ENCODE measurements at regions not wholly inside any gene's neighbourhood (a gene's known extent, or its start where the extent isn't known, plus 50 kb on each side); places are given as distances from the start of the nearest gene placed in this dataset.

DNA sequence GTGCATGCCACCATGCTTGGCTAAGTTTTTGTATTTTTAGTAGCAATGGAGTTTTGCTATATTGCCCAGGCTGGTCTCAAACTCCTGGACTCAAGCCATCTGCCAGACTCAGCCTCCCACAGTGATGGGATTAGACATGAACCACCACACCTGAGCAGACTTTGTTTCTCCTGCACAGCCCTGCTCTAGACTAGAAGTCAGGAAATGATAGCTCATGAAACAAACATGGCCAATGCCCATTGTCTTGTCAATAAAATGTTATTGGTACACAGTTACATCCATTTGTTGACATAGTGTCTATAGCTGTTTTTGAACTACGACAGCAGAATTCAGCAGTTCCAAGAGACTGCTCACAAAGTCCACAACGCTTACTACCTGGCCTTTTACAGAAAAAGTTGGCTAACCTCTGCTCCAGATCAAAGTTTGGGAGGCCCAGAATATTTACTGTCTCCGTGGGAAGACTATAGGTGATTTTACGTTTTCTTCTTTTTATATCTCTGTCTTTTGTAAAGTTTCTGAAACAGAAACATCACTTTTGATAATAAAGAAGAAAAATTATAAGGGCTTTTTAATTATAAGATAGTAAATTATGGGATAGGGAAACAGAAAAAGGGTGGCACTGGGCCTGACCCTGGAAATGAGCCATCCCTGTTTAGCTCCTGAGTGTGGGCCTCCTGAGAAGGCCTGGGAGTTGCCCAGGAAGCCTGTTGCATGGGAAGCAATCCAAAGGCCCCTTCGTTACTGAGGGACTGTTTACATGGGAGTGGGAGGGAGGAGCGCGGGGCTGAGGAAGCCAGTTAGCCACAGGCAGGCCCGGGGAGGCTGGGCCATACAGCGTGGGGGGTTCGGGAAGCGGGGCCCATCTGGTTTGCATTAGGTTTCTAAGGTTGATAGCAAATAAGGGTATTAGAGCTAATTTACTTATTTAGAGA is 201.5 kb downstream of the IRF8 start:
- 43 to 45% methylated on average over 11 of the region's 11 CpGs for WGBS, 2 donors
- H3K27me3 ChIP-seq = peaks cover 0 to 14% of the 10 kb centered on the region in 2 donors
- TF ChIP-seq, protein P1, sequence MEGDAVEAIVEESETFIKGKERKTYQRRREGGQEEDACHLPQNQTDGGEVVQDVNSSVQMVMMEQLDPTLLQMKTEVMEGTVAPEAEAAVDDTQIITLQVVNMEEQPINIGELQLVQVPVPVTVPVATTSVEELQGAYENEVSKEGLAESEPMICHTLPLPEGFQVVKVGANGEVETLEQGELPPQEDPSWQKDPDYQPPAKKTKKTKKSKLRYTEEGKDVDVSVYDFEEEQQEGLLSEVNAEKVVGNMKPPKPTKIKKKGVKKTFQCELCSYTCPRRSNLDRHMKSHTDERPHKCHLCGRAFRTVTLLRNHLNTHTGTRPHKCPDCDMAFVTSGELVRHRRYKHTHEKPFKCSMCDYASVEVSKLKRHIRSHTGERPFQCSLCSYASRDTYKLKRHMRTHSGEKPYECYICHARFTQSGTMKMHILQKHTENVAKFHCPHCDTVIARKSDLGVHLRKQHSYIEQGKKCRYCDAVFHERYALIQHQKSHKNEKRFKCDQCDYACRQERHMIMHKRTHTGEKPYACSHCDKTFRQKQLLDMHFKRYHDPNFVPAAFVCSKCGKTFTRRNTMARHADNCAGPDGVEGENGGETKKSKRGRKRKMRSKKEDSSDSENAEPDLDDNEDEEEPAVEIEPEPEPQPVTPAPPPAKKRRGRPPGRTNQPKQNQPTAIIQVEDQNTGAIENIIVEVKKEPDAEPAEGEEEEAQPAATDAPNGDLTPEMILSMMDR (IDR thresholded peaks at IDR 0.05) = no peak
- TF ChIP-seq EP300 (IDR thresholded peaks at IDR 0.05) (no peak), POLR2A (IDR thresholded peaks at IDR 0.05) (no peak)
- no peak overlapping the region for H3K27ac ChIP-seq
- H3K9me3 ChIP-seq = peaks cover 0 to 5% (median 2%) of the 10 kb centered on the region in 4 donors
- no peaks in the 10 kb centered on the region for H3K36me3 ChIP-seq
- no peak for DNase-seq (ENCODE audit: low spot score in 2 of 2)
- no peak overlapping the region for H3K4me3 ChIP-seq
- H3K4me1 ChIP-seq = peaks cover 0 to 5% (median 0%) of the 10 kb centered on the region in 4 donors

DNA sequence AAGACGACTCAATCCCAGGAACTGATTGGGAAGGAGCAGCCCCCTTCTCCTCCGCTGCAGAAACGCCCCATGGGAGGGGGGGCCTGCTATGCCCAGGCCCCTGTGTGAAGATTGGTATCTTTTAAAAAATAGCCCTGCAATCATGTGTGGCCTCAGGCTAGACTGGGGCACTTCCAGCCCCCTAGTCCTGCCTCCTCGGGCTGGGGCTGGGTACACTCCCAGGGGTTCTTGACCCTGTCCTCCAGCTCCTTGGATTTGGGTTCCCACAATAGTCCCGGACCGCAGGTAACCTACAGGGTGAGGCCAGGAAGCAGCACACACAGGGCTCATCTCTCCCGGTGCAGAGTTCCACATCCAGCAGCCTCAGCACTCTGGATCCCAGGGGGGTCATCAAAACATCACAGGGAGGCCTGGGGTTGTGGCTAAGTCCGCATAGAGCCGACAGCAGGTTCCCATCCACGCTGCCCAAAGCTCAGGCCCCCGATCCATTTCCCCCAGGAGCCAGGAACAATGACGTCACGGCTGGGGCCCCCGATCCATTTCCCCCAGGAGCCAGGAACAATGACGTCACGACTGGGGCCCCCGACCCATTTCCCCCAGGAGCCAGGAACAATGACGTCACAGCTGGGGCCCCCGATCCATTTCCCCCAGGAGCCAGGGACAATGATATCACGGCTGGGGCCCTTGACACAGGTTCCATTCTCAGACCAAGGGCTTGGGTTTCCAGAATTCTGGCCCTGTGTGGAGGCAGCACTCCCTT is 202.4 kb downstream of the IRF8 start:
- H3K4me1 ChIP-seq = peaks cover 0 to 5% (median 0%) of the 10 kb centered on the region in 4 donors
- DNase-seq (ENCODE audit: low spot score in 2 of 2) = no peak
- TF ChIP-seq, protein P1 (IDR thresholded peaks at IDR 0.05) = no peak
- TF ChIP-seq EP300 (IDR thresholded peaks at IDR 0.05) = no peak
- TF ChIP-seq POLR2A (IDR thresholded peaks at IDR 0.05) = no peak
- no peak overlapping the region for H3K4me3 ChIP-seq
- H3K27me3 ChIP-seq = peaks cover 0 to 14% of the 10 kb centered on the region in 2 donors
- no peak overlapping the region for H3K27ac ChIP-seq
- H3K36me3 ChIP-seq = no peaks in the 10 kb centered on the region
- WGBS, 2 donors = 32 to 49% methylated on average over 17 to 19 of the region's 20 CpGs
- H3K9me3 ChIP-seq = peaks cover 0 to 5% (median 2%) of the 10 kb centered on the region in 4 donors

DNA sequence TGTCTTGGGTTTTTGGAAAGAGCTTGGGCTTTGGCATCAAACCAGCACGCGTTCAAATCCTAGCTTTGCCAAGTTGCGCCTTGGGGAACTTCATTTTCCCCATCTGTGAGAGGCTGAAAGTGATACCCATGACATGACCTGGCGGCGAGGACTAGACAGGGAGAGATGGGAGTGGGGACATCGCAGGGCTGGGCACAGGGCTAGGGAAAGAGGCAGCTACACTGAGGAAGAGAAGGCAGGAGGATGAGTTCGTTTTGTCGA is 202.9 kb downstream of the IRF8 start:
- H3K27ac ChIP-seq = no peak overlapping the region
- no peak overlapping the region for H3K4me3 ChIP-seq
- peaks cover 0 to 14% of the 10 kb centered on the region in 2 donors for H3K27me3 ChIP-seq
- WGBS, 2 donors = 68 to 81% methylated on average over 8 of the region's 8 CpGs
- DNase-seq (ENCODE audit: low spot score in 2 of 2) = no peak
- H3K9me3 ChIP-seq = peaks cover 0 to 5% (median 2%) of the 10 kb centered on the region in 4 donors
- H3K36me3 ChIP-seq = no peaks in the 10 kb centered on the region
- peaks cover 0 to 5% (median 0%) of the 10 kb centered on the region in 4 donors for H3K4me1 ChIP-seq
- TF ChIP-seq, protein P1 (IDR thresholded peaks at IDR 0.05) = no peak
- TF ChIP-seq POLR2A (IDR thresholded peaks at IDR 0.05) (no peak), EP300 (IDR thresholded peaks at IDR 0.05) (no peak)

DNA sequence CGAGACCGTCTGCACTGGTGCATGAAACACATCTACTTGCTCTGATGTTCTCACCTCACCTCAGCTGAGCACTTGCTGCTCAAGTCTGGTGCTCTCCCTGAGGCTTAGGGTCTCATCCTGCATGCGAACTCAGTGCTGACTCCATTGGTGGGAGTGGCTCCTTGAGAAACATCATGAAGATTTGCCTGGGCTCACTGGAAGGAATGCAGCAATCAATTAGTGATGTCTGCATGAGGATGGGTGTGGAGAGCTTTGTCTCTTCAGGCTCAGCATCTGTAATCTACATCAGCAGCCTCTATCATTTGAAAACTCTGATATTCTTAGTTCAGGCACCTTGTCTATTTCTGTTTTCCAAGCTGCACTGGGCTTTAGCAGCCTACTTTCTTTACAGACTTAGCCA is 204.4 kb downstream of the IRF8 start:
- DNase-seq (ENCODE audit: low spot score in 2 of 2) = no peak
- Histone ChIP-seq H3K27me3 (peaks cover 0 to 14% of the 10 kb centered on the region in 2 donors), H3K27ac (no peak overlapping the region), H3K4me3 (no peak overlapping the region), H3K36me3 (no peaks in the 10 kb centered on the region), H3K4me1 (peaks cover 0 to 5% (median 0%) of the 10 kb centered on the region in 4 donors), H3K9me3 (peaks cover 0 to 6% (median 0%) of the 10 kb centered on the region in 4 donors)
- 93 to 100% methylated on average over 3 of the region's 3 CpGs for WGBS, 2 donors
- TF ChIP-seq POLR2A (IDR thresholded peaks at IDR 0.05) = no peak
- no peak for TF ChIP-seq EP300 (IDR thresholded peaks at IDR 0.05)
- TF ChIP-seq, protein P1 (IDR thresholded peaks at IDR 0.05) = no peak

Data from tibial nerve (tissue), 4 donors.